Ovary (tissue), 3 donors: ENCODE measurements at regions not wholly inside any gene's neighbourhood (a gene's known extent, or its start where the extent isn't known, plus 50 kb on each side); places are given as distances from the start of the nearest gene placed in this dataset.

ENCODE experiments used
- EP300 ChIP-seq: sonication (generic); formaldehyde crosslinking; IDR thresholded peaks from one replicate; pipeline ENCODE4 v1.6.1; 2017; ENCODE audit warnings: antibody characterized with exemption
- POLR2A ChIP-seq: fragments of 450-650 bp; IDR thresholded peaks from one replicate; pipeline ENCODE4 v1.6.1; 2017; ENCODE audit warnings: antibody characterized with exemption, mild to moderate bottlenecking, moderate library complexity
- TF ChIP-seq, protein P1 (sequence below), 3 donors: fragments of 450-650 bp in 2 of 3; fragments of 200-600 bp in 1 of 3; IDR thresholded peaks; one replicate each; pipeline versions ENCODE4 v1.5.1 to v1.8.0; 2016 to 2022; ENCODE audit warnings: antibody characterized with exemption in 3 of 3, mild to moderate bottlenecking in 1 of 3
- donor health status: DM: no; HTN: no; CAD: no.

DNA sequence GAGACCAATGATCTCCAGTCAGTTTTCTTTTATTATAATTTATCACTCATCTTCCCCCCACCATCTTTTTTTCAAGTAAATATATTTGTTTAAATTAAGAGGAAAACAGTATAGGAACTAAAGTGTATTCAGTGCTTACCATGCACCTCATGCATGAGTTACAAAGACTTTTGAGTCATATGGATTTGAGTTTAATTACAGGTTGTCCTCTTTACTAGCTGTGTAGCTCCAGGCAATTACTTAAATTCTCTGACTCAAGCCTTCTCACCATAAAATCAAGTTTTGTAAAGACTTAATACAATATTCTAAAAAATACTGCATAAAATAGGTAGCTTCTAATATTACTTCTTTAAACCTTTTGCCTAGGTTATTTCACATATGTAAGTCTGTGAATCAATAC, 251.3 kb downstream of the SLC16A7 start:
- no peak for TF ChIP-seq POLR2A
- TF ChIP-seq, protein P1, sequence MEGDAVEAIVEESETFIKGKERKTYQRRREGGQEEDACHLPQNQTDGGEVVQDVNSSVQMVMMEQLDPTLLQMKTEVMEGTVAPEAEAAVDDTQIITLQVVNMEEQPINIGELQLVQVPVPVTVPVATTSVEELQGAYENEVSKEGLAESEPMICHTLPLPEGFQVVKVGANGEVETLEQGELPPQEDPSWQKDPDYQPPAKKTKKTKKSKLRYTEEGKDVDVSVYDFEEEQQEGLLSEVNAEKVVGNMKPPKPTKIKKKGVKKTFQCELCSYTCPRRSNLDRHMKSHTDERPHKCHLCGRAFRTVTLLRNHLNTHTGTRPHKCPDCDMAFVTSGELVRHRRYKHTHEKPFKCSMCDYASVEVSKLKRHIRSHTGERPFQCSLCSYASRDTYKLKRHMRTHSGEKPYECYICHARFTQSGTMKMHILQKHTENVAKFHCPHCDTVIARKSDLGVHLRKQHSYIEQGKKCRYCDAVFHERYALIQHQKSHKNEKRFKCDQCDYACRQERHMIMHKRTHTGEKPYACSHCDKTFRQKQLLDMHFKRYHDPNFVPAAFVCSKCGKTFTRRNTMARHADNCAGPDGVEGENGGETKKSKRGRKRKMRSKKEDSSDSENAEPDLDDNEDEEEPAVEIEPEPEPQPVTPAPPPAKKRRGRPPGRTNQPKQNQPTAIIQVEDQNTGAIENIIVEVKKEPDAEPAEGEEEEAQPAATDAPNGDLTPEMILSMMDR (IDR thresholded peaks at IDR 0.05) = no peak
- no peak for TF ChIP-seq EP300
